WTC11 (cell line): ENCODE measurements at regions not wholly inside any gene's neighbourhood (a gene's known extent, or its start where the extent isn't known, plus 50 kb on each side); places are given as distances from the start of the nearest gene placed in this dataset.

Experiments used
- AFF4 ChIP-seq: sonication (generic); formaldehyde crosslinking; IDR thresholded peaks from 2 replicates; pipeline ENCODE4 v1.8.1; 2023; ENCODE audit warnings: mild to moderate bottlenecking, missing genetic modification reagents, borderline replicate concordance
- ATF3 ChIP-seq: sonication (generic); formaldehyde crosslinking; conservative IDR thresholded peaks from 2 replicates; pipeline ENCODE4 v1.8.1; 2022; ENCODE audit warnings: mild to moderate bottlenecking, missing genetic modification reagents
- CBFB ChIP-seq: sonication (generic); formaldehyde crosslinking; IDR thresholded peaks from 2 replicates; pipeline ENCODE4 v1.8.1; 2022; ENCODE audit warnings: mild to moderate bottlenecking, low read depth, missing genetic modification reagents
- CREB1 ChIP-seq: sonication (generic); formaldehyde crosslinking; IDR thresholded peaks from 2 replicates; pipeline ENCODE4 v1.8.0; 2023; ENCODE audit warnings: mild to moderate bottlenecking, missing genetic modification reagents
- FOXJ3 ChIP-seq: sonication (generic); formaldehyde crosslinking; IDR thresholded peaks from 2 replicates; pipeline ENCODE4 v1.9.0; 2021; ENCODE audit warnings: missing genetic modification reagents, mild to moderate bottlenecking, borderline replicate concordance
- MAX ChIP-seq: sonication (generic); formaldehyde crosslinking; IDR thresholded peaks from 2 replicates; pipeline ENCODE4 v1.8.0; 2022; ENCODE audit warnings: mild to moderate bottlenecking, missing genetic modification reagents
- SP1 ChIP-seq: sonication (generic); formaldehyde crosslinking; conservative IDR thresholded peaks from 2 replicates; pipeline ENCODE4 v1.8.1; 2022; ENCODE audit warnings: missing genetic modification reagents
- TCF7 ChIP-seq: sonication (generic); formaldehyde crosslinking; IDR thresholded peaks from 2 replicates; pipeline ENCODE4 v1.8.0; 2022; ENCODE audit warnings: mild to moderate bottlenecking, low read depth, missing genetic modification reagents, moderate library complexity
- USF1 ChIP-seq: sonication (generic); formaldehyde crosslinking; IDR thresholded peaks from 2 replicates; pipeline ENCODE4 v1.8.0; 2022; ENCODE audit warnings: mild to moderate bottlenecking, missing genetic modification reagents
- TF ChIP-seq, protein P1 (sequence below): fragments of 200-600 bp; IDR thresholded peaks from 2 replicates; pipeline ENCODE4 v1.8.0; 2022; ENCODE audit warnings: antibody characterized with exemption
- TF ChIP-seq, protein P2 (sequence below): sonication (generic); formaldehyde crosslinking; IDR thresholded peaks from 2 replicates; pipeline ENCODE4 v1.8.1; 2023; ENCODE audit warnings: mild to moderate bottlenecking, missing genetic modification reagents, moderate library complexity
- TF ChIP-seq, protein P3 (sequence below): sonication (generic); formaldehyde crosslinking; IDR thresholded peaks from 2 replicates; pipeline ENCODE4 v1.8.0; 2022; ENCODE audit warnings: mild to moderate bottlenecking, missing genetic modification reagents
- TF ChIP-seq, protein P4 (sequence below): sonication (generic); formaldehyde crosslinking; IDR thresholded peaks from 2 replicates; pipeline ENCODE4 v1.8.1; 2022; ENCODE audit warnings: low read depth, mild to moderate bottlenecking, moderate library complexity, missing genetic modification reagents, borderline replicate concordance

DNA sequence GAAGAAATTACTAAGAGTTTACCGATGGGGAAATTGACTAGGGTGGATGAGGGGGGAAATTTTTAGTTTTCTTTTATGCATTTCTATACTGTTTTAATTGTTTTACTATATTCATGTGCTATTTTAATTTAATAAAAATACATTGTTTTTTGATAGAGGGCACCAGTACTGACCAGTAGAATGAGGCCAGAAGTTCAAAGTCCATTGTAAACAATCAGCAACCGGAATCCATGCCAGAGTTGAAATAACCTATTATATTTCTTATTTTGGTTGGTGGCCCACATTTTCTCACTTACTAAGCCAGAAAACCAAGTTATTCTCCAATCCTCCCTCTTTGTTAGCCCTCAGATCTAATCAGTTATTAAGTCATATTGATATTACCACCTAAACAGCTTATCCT, 595.9 kb downstream of the SMARCA1 start:
- no peak for TF ChIP-seq SP1 (CRISPR knock-in tag)
- TF ChIP-seq, protein P1, sequence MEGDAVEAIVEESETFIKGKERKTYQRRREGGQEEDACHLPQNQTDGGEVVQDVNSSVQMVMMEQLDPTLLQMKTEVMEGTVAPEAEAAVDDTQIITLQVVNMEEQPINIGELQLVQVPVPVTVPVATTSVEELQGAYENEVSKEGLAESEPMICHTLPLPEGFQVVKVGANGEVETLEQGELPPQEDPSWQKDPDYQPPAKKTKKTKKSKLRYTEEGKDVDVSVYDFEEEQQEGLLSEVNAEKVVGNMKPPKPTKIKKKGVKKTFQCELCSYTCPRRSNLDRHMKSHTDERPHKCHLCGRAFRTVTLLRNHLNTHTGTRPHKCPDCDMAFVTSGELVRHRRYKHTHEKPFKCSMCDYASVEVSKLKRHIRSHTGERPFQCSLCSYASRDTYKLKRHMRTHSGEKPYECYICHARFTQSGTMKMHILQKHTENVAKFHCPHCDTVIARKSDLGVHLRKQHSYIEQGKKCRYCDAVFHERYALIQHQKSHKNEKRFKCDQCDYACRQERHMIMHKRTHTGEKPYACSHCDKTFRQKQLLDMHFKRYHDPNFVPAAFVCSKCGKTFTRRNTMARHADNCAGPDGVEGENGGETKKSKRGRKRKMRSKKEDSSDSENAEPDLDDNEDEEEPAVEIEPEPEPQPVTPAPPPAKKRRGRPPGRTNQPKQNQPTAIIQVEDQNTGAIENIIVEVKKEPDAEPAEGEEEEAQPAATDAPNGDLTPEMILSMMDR = no peak
- TF ChIP-seq, protein P2, sequence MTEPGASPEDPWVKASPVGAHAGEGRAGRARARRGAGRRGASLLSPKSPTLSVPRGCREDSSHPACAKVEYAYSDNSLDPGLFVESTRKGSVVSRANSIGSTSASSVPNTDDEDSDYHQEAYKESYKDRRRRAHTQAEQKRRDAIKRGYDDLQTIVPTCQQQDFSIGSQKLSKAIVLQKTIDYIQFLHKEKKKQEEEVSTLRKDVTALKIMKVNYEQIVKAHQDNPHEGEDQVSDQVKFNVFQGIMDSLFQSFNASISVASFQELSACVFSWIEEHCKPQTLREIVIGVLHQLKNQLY (CRISPR knock-in tag) = no peak
- TF ChIP-seq, protein P3, sequence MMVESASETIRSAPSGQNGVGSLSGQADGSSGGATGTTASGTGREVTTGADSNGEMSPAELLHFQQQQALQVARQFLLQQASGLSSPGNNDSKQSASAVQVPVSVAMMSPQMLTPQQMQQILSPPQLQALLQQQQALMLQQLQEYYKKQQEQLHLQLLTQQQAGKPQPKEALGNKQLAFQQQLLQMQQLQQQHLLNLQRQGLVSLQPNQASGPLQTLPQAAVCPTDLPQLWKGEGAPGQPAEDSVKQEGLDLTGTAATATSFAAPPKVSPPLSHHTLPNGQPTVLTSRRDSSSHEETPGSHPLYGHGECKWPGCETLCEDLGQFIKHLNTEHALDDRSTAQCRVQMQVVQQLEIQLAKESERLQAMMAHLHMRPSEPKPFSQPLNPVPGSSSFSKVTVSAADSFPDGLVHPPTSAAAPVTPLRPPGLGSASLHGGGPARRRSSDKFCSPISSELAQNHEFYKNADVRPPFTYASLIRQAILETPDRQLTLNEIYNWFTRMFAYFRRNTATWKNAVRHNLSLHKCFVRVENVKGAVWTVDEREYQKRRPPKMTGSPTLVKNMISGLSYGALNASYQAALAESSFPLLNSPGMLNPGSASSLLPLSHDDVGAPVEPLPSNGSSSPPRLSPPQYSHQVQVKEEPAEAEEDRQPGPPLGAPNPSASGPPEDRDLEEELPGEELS (CRISPR knock-in tag) = no peak
- TF ChIP-seq TCF7 (CRISPR knock-in tag) = no peak
- TF ChIP-seq CBFB = no peak
- TF ChIP-seq, protein P4, sequence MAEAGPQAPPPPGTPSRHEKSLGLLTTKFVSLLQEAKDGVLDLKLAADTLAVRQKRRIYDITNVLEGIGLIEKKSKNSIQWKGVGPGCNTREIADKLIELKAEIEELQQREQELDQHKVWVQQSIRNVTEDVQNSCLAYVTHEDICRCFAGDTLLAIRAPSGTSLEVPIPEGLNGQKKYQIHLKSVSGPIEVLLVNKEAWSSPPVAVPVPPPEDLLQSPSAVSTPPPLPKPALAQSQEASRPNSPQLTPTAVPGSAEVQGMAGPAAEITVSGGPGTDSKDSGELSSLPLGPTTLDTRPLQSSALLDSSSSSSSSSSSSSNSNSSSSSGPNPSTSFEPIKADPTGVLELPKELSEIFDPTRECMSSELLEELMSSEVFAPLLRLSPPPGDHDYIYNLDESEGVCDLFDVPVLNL (CRISPR knock-in tag) = no peak
- no peak for TF ChIP-seq MAX (CRISPR knock-in tag)
- TF ChIP-seq AFF4 = no peak
- no peak for TF ChIP-seq CREB1 (CRISPR knock-in tag)
- no peak for TF ChIP-seq USF1 (CRISPR knock-in tag)
- TF ChIP-seq FOXJ3 (CRISPR knock-in tag) = no peak
- TF ChIP-seq ATF3 (CRISPR knock-in tag) = no peak
